ENCODE measurements at regions not wholly inside any gene's neighbourhood (a gene's known extent, or its start where the extent isn't known, plus 50 kb on each side); places are given as distances from the start of the nearest gene placed in this dataset.

- no peak for TF ChIP-seq POLR2A (IDR thresholded peaks at IDR 0.05)
- TF ChIP-seq CTCF (IDR thresholded peaks at IDR 0.05) = no peak
These were observed 58.0 kb upstream of the BOD1L2 start for GRCh38 chr18:57088883-57089282.
